PC-3 (cell line): ENCODE measurements at regions not wholly inside any gene's neighbourhood (a gene's known extent, or its start where the extent isn't known, plus 50 kb on each side); places are given as distances from the start of the nearest gene placed in this dataset.

Experiments
- EZH2phosphoT487 ChIP-seq: fragments of 300-600 bp; sonication (generic); IDR thresholded peaks from 2 replicates; pipeline ENCODE4 v1.6.1; 2018; ENCODE audit warnings: mild to moderate bottlenecking, antibody characterized with exemption, low read length, borderline replicate concordance
- TF ChIP-seq, protein P1 (sequence below): fragments of 300-600 bp; sonication (generic); conservative IDR thresholded peaks from 2 replicates; pipeline ENCODE4 v1.5.1; 2017; ENCODE audit warnings: antibody characterized with exemption, low read depth, mild to moderate bottlenecking, low read length

DNA sequence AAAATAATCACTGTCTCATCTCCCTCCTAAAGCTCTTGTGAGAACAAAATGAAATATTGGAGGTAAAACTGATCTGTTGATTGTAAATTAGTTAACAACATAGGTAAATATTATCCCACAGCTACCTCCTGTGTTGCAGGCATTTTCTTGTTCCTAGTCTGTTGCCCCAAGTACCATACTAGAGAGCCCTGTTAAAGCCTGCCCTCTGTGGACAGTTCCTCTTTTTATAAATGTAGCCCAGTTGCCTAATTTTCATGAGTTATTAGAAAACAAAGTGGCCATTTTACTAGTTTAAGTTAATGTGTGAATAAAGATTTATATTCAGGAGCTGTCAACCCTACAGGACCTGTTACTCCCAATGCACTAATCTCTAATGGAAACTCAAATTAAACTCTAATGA, 180.0 kb upstream of the KCND3 start:
- TF ChIP-seq, protein P1, sequence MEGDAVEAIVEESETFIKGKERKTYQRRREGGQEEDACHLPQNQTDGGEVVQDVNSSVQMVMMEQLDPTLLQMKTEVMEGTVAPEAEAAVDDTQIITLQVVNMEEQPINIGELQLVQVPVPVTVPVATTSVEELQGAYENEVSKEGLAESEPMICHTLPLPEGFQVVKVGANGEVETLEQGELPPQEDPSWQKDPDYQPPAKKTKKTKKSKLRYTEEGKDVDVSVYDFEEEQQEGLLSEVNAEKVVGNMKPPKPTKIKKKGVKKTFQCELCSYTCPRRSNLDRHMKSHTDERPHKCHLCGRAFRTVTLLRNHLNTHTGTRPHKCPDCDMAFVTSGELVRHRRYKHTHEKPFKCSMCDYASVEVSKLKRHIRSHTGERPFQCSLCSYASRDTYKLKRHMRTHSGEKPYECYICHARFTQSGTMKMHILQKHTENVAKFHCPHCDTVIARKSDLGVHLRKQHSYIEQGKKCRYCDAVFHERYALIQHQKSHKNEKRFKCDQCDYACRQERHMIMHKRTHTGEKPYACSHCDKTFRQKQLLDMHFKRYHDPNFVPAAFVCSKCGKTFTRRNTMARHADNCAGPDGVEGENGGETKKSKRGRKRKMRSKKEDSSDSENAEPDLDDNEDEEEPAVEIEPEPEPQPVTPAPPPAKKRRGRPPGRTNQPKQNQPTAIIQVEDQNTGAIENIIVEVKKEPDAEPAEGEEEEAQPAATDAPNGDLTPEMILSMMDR, result no peak
- no peak for TF ChIP-seq EZH2phosphoT487
